ENCODE measurements at regions not wholly inside any gene's neighbourhood (a gene's known extent, or its start where the extent isn't known, plus 50 kb on each side); places are given as distances from the start of the nearest gene placed in this dataset.

GRCh38 chr2:236728916-236729670, 159.5 kb downstream of the ACKR3 start:
- Histone ChIP-seq H3K4me1 (peaks cover 3 to 32% (median 19%) of the 10 kb centered on the region in 12 donors), H3K36me3 (no peaks in the 10 kb centered on the region), H3K4me3 (no peak overlapping the region), H3K27me3 (no peaks in the 10 kb centered on the region), H3K27ac (no peak overlapping the region), H3K9me3 (no peaks in the 10 kb centered on the region)
- 86 to 94% (median 88%) methylated on average over 13 of the region's 13 CpGs for WGBS, 4 donors
- ATAC-seq (no peak), DNase-seq (no peak)
- TF ChIP-seq CTCF (IDR thresholded peaks at IDR 0.05) (no peak), POLR2A (IDR thresholded peaks at IDR 0.05) (no peak)
- intact Hi-C loops (cut with DNase I): no loop called here

- TF ChIP-seq CTCF (IDR thresholded peaks at IDR 0.05) (no peak), POLR2A (IDR thresholded peaks at IDR 0.05) (no peak)
- peak in 4 of 5 donors; percentile 44 to 68 (median 56) for DNase-seq
- Histone ChIP-seq H3K36me3 (no peaks in the 10 kb centered on the region), H3K4me3 (no peak overlapping the region), H3K4me1 (peaks cover 3 to 32% (median 19%) of the 10 kb centered on the region in 12 donors), H3K27ac (peak overlapping the region in 7 of 12 donors; percentile 35 to 84 (median 77)), H3K9me3 (no peaks in the 10 kb centered on the region), H3K27me3 (no peaks in the 10 kb centered on the region)
- intact Hi-C loops (cut with DNase I): loop anchor here in 5 of 10 donors (5.0 to 10.0 kb wide), 4 partner anchors 88 to 163 kb away; partner anchors contain the start of gene ACKR3 (in 2 of the 5)
- ATAC-seq: peak; percentile 48 to 75 (median 64)
- 48 to 66% (median 53%) methylated on average over 10 of the region's 10 CpGs for WGBS, 4 donors
These were observed 160.8 kb downstream of the ACKR3 start for GRCh38 chr2:236730393-236730792.

- no peaks in the 10 kb centered on the region for H3K9me3 ChIP-seq
- intact Hi-C loops (cut with DNase I): loop anchor here in 6 of 10 donors (1.0 to 10.0 kb wide), 5 partner anchors 90 to 165 kb away; partner anchors contain the start of gene ACKR3 (in 2 of the 6)
- no peaks in the 10 kb centered on the region for H3K27me3 ChIP-seq
- peaks cover 3 to 32% (median 19%) of the 10 kb centered on the region in 12 donors for H3K4me1 ChIP-seq
- H3K4me3 ChIP-seq: no peak overlapping the region
- 43 to 56% (median 51%) methylated on average over 8 to 12 of the region's 12 CpGs for WGBS, 4 donors
- ATAC-seq (peak; percentile 95 to 96 (median 95)), DNase-seq (peak in 4 of 5 donors; percentile 82 to 88 (median 85))
- no peaks in the 10 kb centered on the region for H3K36me3 ChIP-seq
- H3K27ac ChIP-seq: peak overlapping the region; percentile 50 to 84 (median 78)
- TF ChIP-seq POLR2A (IDR thresholded peaks at IDR 0.05) (no peak), CTCF (IDR thresholded peaks at IDR 0.05) (no peak)
These were observed 162.3 kb downstream of the ACKR3 start for GRCh38 chr2:236731767-236732580.

GRCh38 chr2:236733156-236733555, 163.5 kb downstream of the ACKR3 start:
- ATAC-seq (no peak), DNase-seq (no peak)
- no peaks in the 10 kb centered on the region for H3K9me3 ChIP-seq

More at GRCh38 chr2:236733156-236733555, 163.5 kb downstream of the ACKR3 start:
- Histone ChIP-seq H3K36me3 (no peaks in the 10 kb centered on the region), H3K4me1 (peaks cover 3 to 32% (median 19%) of the 10 kb centered on the region in 12 donors), H3K27me3 (no peaks in the 10 kb centered on the region), H3K4me3 (no peak overlapping the region), H3K27ac (peak overlapping the region in 4 of 12 donors; percentile 77 to 83 (median 80))
- TF ChIP-seq POLR2A (IDR thresholded peaks at IDR 0.05) (no peak), CTCF (IDR thresholded peaks at IDR 0.05) (no peak)
- intact Hi-C loops (cut with DNase I): loop anchor here in 5 of 10 donors (5.0 to 10.0 kb wide), 4 partner anchors 91 to 166 kb away; partner anchors contain the start of gene ACKR3 (in 2 of the 5)
- 58 to 80% (median 62%) methylated on average over 3 of the region's 3 CpGs for WGBS, 4 donors
